Islet of Langerhans (tissue), 1 donor: ENCODE measurements at regions not wholly inside any gene's neighbourhood (a gene's known extent, or its start where the extent isn't known, plus 50 kb on each side); places are given as distances from the start of the nearest gene placed in this dataset.

Experiments
- FAIRE-seq: peaks from one replicate; lab custom pipeline; 2011; peaks lifted over from hg19 to GRCh38; lab: Jason Lieb, UNC

GRCh38 chr7:67765481-67766175 is 769.0 kb downstream of the TYW1 start:
- FAIRE-seq: no peak

- no peak for FAIRE-seq
Observed at GRCh38 chr7:67766906-67767410, 770.3 kb downstream of the TYW1 start.

GRCh38 chr7:67771846-67772605 is 775.4 kb downstream of the TYW1 start:
- no peak for FAIRE-seq

- FAIRE-seq: no peak
Observed at GRCh38 chr7:67773081-67773480, 776.4 kb downstream of the TYW1 start.

- no peak for FAIRE-seq
Observed at GRCh38 chr7:67777119-67777518, 780.5 kb downstream of the TYW1 start.

- FAIRE-seq: peak; percentile 53
Observed at GRCh38 chr7:67781841-67782240, 785.2 kb downstream of the TYW1 start.

- FAIRE-seq: no peak
Observed at GRCh38 chr7:67786021-67786420, 789.4 kb downstream of the TYW1 start.

GRCh38 chr7:67788669-67789068 is 792.0 kb downstream of the TYW1 start:
- FAIRE-seq: no peak

- FAIRE-seq: no peak
Observed at GRCh38 chr7:67791918-67792317, 795.3 kb downstream of the TYW1 start.

GRCh38 chr7:67794544-67794943 is 797.9 kb downstream of the TYW1 start:
- no peak for FAIRE-seq

GRCh38 chr7:67803789-67804188 is 807.2 kb downstream of the TYW1 start:
- no peak for FAIRE-seq

- FAIRE-seq: no peak
Observed at GRCh38 chr7:67805921-67806471, 809.4 kb downstream of the TYW1 start.

GRCh38 chr7:67807826-67808225 is 811.2 kb downstream of the TYW1 start:
- FAIRE-seq: no peak

GRCh38 chr7:67809586-67809985 is 813.0 kb downstream of the TYW1 start:
- FAIRE-seq: no peak

GRCh38 chr7:67813621-67814292 is 817.1 kb downstream of the TYW1 start:
- FAIRE-seq: no peak

- FAIRE-seq: no peak
Observed at GRCh38 chr7:67817481-67817880, 820.8 kb downstream of the TYW1 start.

- no peak for FAIRE-seq
Observed at GRCh38 chr7:67821116-67821515, 824.5 kb downstream of the TYW1 start.

- no peak for FAIRE-seq
Observed at GRCh38 chr7:67823345-67823744, 826.7 kb downstream of the TYW1 start.

GRCh38 chr7:67825356-67825755 is 828.7 kb downstream of the TYW1 start:
- no peak for FAIRE-seq

GRCh38 chr7:67841896-67842295 is 845.3 kb downstream of the TYW1 start:
- FAIRE-seq: no peak

GRCh38 chr7:67842571-67842970 is 845.9 kb downstream of the TYW1 start:
- no peak for FAIRE-seq

- FAIRE-seq: no peak
Observed at GRCh38 chr7:67843001-67843565, 846.5 kb downstream of the TYW1 start.
